WERI-Rb-1 (cell line): ENCODE measurements at regions not wholly inside any gene's neighbourhood (a gene's known extent, or its start where the extent isn't known, plus 50 kb on each side); places are given as distances from the start of the nearest gene placed in this dataset.
"Not testable (repeated sequence)": the region's sequence is repeated elsewhere in the genome, so short reads cannot be mapped to it uniquely, and the experiment has no call there.

Experiments
- DNase-seq: peaks from one replicate; pipeline ENCODE4 v3.0.0-alpha.2; 2020
- H3K27ac ChIP-seq: fragments of 250-450 bp; sonication (Bioruptor Pico); 2 replicates; pipeline ENCODE4 v1.5.1; 2020; ENCODE audit warnings: mild to moderate bottlenecking, moderate library complexity
- H3K27me3 ChIP-seq: fragments of 250-450 bp; sonication (Bioruptor Pico); 2 replicates; pipeline ENCODE4 v1.5.1; 2021; ENCODE audit warnings: mild to moderate bottlenecking, low read depth, moderate library complexity; ENCODE audit not compliant: insufficient read depth, severe bottlenecking
- H3K36me3 ChIP-seq: fragments of 250-450 bp; sonication (Bioruptor Pico); 2 replicates; pipeline ENCODE4 v1.5.1; 2020; ENCODE audit warnings: mild to moderate bottlenecking, moderate library complexity
- H3K4me3 ChIP-seq: 2 replicates; pipeline ENCODE4 v1.5.1; 2011; ENCODE audit warnings: low read depth, mild to moderate bottlenecking, control low read depth, low read length
- H3K9me3 ChIP-seq: fragments of 250-450 bp; sonication (Bioruptor Pico); 2 replicates; pipeline ENCODE4 v1.5.1; 2021; ENCODE audit warnings: mild to moderate bottlenecking, moderate library complexity; ENCODE audit not compliant: severe bottlenecking
- CTCF ChIP-seq: IDR thresholded peaks from 2 replicates; pipeline ENCODE4 v1.5.1; 2011; ENCODE audit warnings: low read depth, mild to moderate bottlenecking, control low read depth, inconsistent platforms, low read length

- peak; percentile 16 for DNase-seq
- Histone ChIP-seq H3K27ac (peak overlapping the region; percentile 21; the same call in 1 of the 2 replicates), H3K27me3 (no peaks in the 10 kb centered on the region), H3K9me3 (no peaks in the 10 kb centered on the region), H3K4me3 (no peak overlapping the region), H3K36me3 (no peaks in the 10 kb centered on the region)
- TF ChIP-seq CTCF = no peak
Measured at GRCh38 chr1:99438656-99439230, 174.5 kb downstream of the PLPPR4 start.

GRCh38 chr1:99439433-99440075 is 175.3 kb downstream of the PLPPR4 start:
- Histone ChIP-seq H3K4me3 (no peak overlapping the region), H3K27ac (peak overlapping the region; percentile 56), H3K27me3 (no peaks in the 10 kb centered on the region), H3K9me3 (no peaks in the 10 kb centered on the region), H3K36me3 (no peaks in the 10 kb centered on the region)
- TF ChIP-seq CTCF = no peak
- DNase-seq = peak; percentile 14

- DNase-seq = no peak
- H3K36me3 ChIP-seq = no peaks in the 10 kb centered on the region
- no peak overlapping the region for H3K27ac ChIP-seq
- no peak overlapping the region for H3K4me3 ChIP-seq
- no peaks in the 10 kb centered on the region for H3K9me3 ChIP-seq
- no peak for TF ChIP-seq CTCF
- H3K27me3 ChIP-seq = no peaks in the 10 kb centered on the region
Measured at GRCh38 chr1:99441299-99442095, 177.2 kb downstream of the PLPPR4 start.

GRCh38 chr1:99444211-99444927 is 180.1 kb downstream of the PLPPR4 start:
- DNase-seq, H3K9me3 ChIP-seq, H3K36me3 ChIP-seq: not testable (repeated sequence)

GRCh38 chr1:99445071-99445470 is 180.8 kb downstream of the PLPPR4 start:
- Histone ChIP-seq H3K4me3 (no peak overlapping the region), H3K27ac (no peak overlapping the region)
- no peak for TF ChIP-seq CTCF

More at GRCh38 chr1:99444211-99444927, 180.1 kb downstream of the PLPPR4 start:
- not testable (repeated sequence) for H3K27me3 ChIP-seq, H3K4me3 ChIP-seq, H3K27ac ChIP-seq

GRCh38 chr1:99445486-99445885 is 181.2 kb downstream of the PLPPR4 start:
- no peak overlapping the region for H3K27ac ChIP-seq
- no peaks in the 10 kb centered on the region for H3K9me3 ChIP-seq
- H3K36me3 ChIP-seq = no peaks in the 10 kb centered on the region
- H3K27me3 ChIP-seq = no peaks in the 10 kb centered on the region
- no peak for TF ChIP-seq CTCF
- DNase-seq = no peak
- H3K4me3 ChIP-seq = no peak overlapping the region

More at GRCh38 chr1:99445071-99445470, 180.8 kb downstream of the PLPPR4 start:
- Histone ChIP-seq H3K27me3 (no peaks in the 10 kb centered on the region), H3K36me3 (no peaks in the 10 kb centered on the region), H3K9me3 (no peaks in the 10 kb centered on the region)
- no peak for DNase-seq
